Activated B cell treated with CpG ODN at 0.5 μM for 24 hours (primary cell): ENCODE measurements at regions not wholly inside any gene's neighbourhood (a gene's known extent, or its start where the extent isn't known, plus 50 kb on each side); places are given as distances from the start of the nearest gene placed in this dataset.
"Not testable (repeated sequence)": the region's sequence is repeated elsewhere in the genome, so short reads cannot be mapped to it uniquely, and the experiment has no call there.

Experiments
- ATAC-seq: fragments of 200-7000 bp; cut with Tn5 transposase; one replicate; pipeline ENCODE4 v1.10.0; 2021; ENCODE audit warnings: low read depth, mild to moderate bottlenecking, moderate library complexity
- CTCF ChIA-PET: fragments of 350-600 bp; sonication (Branson Sonifier 250); formaldehyde crosslinking; loops from one replicate; lab custom pipeline; 2021; ENCODE audit warnings: antibody characterized with exemption; lab: Charles Lee
- POLR2A ChIA-PET: fragments of 350-600 bp; sonication (Branson Sonifier 250); formaldehyde crosslinking; loops from one replicate; lab custom pipeline; 2021; ENCODE audit warnings: antibody characterized with exemption; lab: Charles Lee
- DNase-seq: peaks from one replicate; pipeline ENCODE4 v3.0.0; 2022
- H3K27ac Mint-ChIP-seq: one replicate; pipeline ENCODE4 v1.8.0; 2020; ENCODE audit warnings: mixed read lengths
- H3K27me3 Mint-ChIP-seq: one replicate; pipeline ENCODE4 v1.8.0; 2021; ENCODE audit warnings: mixed read lengths
- H3K36me3 Mint-ChIP-seq: one replicate; pipeline ENCODE4 v1.8.0; 2021; ENCODE audit warnings: low read depth, mixed read lengths
- H3K4me1 Mint-ChIP-seq: one replicate; pipeline ENCODE4 v1.8.0; 2021; ENCODE audit warnings: mixed read lengths
- H3K4me3 Mint-ChIP-seq: one replicate; pipeline ENCODE4 v1.8.0; 2020; ENCODE audit warnings: mild to moderate bottlenecking, mixed read lengths
- H3K9me3 Mint-ChIP-seq: one replicate; pipeline ENCODE4 v1.8.0; 2020; ENCODE audit warnings: mixed read lengths
- CTCF ChIP-seq: fragments of 200-600 bp; IDR thresholded peaks from one replicate; pipeline ENCODE4 v1.8.0; 2022; ENCODE audit warnings: antibody characterized with exemption, mild to moderate bottlenecking
- intact Hi-C: fragments of 100-400 bp; cut with micrococcal nuclease; formaldehyde crosslinking; loops from one replicate; pipeline ENCODE4 v1.15.1; 2024

- no peak for TF ChIP-seq CTCF
- ChIA-PET CTCF (no interaction called here), POLR2A (no interaction called here)
- H3K36me3 Mint-ChIP-seq, result no peaks in the 10 kb centered on the region
- H3K4me1 Mint-ChIP-seq, result no peaks in the 10 kb centered on the region
- DNase-seq (no peak), ATAC-seq (no peak)
- peaks cover 9% of the 10 kb centered on the region for H3K27me3 Mint-ChIP-seq
- no peak overlapping the region for H3K4me3 Mint-ChIP-seq
- intact Hi-C loops, result no loop called here
- no peak overlapping the region for H3K27ac Mint-ChIP-seq
- no peaks in the 10 kb centered on the region for H3K9me3 Mint-ChIP-seq
Measured at GRCh38 chr1:14265495-14265894, 333.0 kb upstream of the KAZN start.

GRCh38 chr1:14267991-14268390, 330.5 kb upstream of the KAZN start:
- DNase-seq (no peak), ATAC-seq (no peak)
- POLR2A ChIA-PET, result no interaction called here
- Mint-ChIP-seq H3K9me3 (no peaks in the 10 kb centered on the region), H3K4me1 (no peaks in the 10 kb centered on the region), H3K27ac (no peak overlapping the region), H3K4me3 (no peak overlapping the region), H3K36me3 (no peaks in the 10 kb centered on the region), H3K27me3 (peaks cover 6% of the 10 kb centered on the region)
- no peak for TF ChIP-seq CTCF
- CTCF ChIA-PET, result no interaction called here
- intact Hi-C loops, result no loop called here

- Mint-ChIP-seq H3K4me3 (no peak overlapping the region), H3K4me1 (no peaks in the 10 kb centered on the region), H3K36me3 (no peaks in the 10 kb centered on the region), H3K9me3 (no peaks in the 10 kb centered on the region), H3K27me3 (peaks cover 6% of the 10 kb centered on the region), H3K27ac (no peak overlapping the region)
- CTCF ChIA-PET, result no interaction called here
- ATAC-seq (no peak), DNase-seq (no peak)
- TF ChIP-seq CTCF, result no peak
- intact Hi-C loops, result no loop called here
- POLR2A ChIA-PET, result no interaction called here
Measured at GRCh38 chr1:14270821-14271220, 327.7 kb upstream of the KAZN start.

- Mint-ChIP-seq H3K27me3 (peaks cover 5% of the 10 kb centered on the region), H3K36me3 (no peaks in the 10 kb centered on the region), H3K4me1 (no peaks in the 10 kb centered on the region), H3K27ac (no peak overlapping the region), H3K9me3 (no peaks in the 10 kb centered on the region), H3K4me3 (no peak overlapping the region)
- DNase-seq, result no peak
- no peak for TF ChIP-seq CTCF
- intact Hi-C loops, result no loop called here
- CTCF ChIA-PET, result no interaction called here
- POLR2A ChIA-PET, result no interaction called here
- no peak for ATAC-seq
Measured at GRCh38 chr1:14273811-14274210, 324.7 kb upstream of the KAZN start.

GRCh38 chr1:14279891-14280290, 318.6 kb upstream of the KAZN start:
- H3K27ac Mint-ChIP-seq, POLR2A ChIA-PET, H3K27me3 Mint-ChIP-seq: not testable (repeated sequence)

GRCh38 chr1:14280909-14281308, 317.6 kb upstream of the KAZN start:
- no peaks in the 10 kb centered on the region for H3K27me3 Mint-ChIP-seq
- ATAC-seq (no peak), DNase-seq (no peak)
- no peak overlapping the region for H3K27ac Mint-ChIP-seq
- no peaks in the 10 kb centered on the region for H3K9me3 Mint-ChIP-seq
- H3K4me1 Mint-ChIP-seq, result no peaks in the 10 kb centered on the region
- no peak overlapping the region for H3K4me3 Mint-ChIP-seq
- no peak for TF ChIP-seq CTCF
- intact Hi-C loops, result no loop called here
- H3K36me3 Mint-ChIP-seq, result no peaks in the 10 kb centered on the region
- ChIA-PET POLR2A (no interaction called here), CTCF (no interaction called here)

More at GRCh38 chr1:14279891-14280290, 318.6 kb upstream of the KAZN start:
- intact Hi-C loops, H3K4me3 Mint-ChIP-seq, DNase-seq, H3K4me1 Mint-ChIP-seq, ATAC-seq, H3K9me3 Mint-ChIP-seq, CTCF ChIA-PET, H3K36me3 Mint-ChIP-seq: not testable (repeated sequence)
